ENCODE measurements at regions not wholly inside any gene's neighbourhood (a gene's known extent, or its start where the extent isn't known, plus 50 kb on each side); places are given as distances from the start of the nearest gene placed in this dataset.
A peak's percentile ranks its signal among the peaks of the same experiment; 100 is the strongest.

- TF ChIP-seq, protein P1, sequence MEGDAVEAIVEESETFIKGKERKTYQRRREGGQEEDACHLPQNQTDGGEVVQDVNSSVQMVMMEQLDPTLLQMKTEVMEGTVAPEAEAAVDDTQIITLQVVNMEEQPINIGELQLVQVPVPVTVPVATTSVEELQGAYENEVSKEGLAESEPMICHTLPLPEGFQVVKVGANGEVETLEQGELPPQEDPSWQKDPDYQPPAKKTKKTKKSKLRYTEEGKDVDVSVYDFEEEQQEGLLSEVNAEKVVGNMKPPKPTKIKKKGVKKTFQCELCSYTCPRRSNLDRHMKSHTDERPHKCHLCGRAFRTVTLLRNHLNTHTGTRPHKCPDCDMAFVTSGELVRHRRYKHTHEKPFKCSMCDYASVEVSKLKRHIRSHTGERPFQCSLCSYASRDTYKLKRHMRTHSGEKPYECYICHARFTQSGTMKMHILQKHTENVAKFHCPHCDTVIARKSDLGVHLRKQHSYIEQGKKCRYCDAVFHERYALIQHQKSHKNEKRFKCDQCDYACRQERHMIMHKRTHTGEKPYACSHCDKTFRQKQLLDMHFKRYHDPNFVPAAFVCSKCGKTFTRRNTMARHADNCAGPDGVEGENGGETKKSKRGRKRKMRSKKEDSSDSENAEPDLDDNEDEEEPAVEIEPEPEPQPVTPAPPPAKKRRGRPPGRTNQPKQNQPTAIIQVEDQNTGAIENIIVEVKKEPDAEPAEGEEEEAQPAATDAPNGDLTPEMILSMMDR (conservative IDR thresholded peaks at IDR 0.05 in 1 of 2, IDR thresholded peaks at IDR 0.05 in 1 of 2; ENCODE audit: extremely low read depth in 1 of 2, insufficient read depth in 1 of 2, low read depth in 1 of 2, low read length in 2 of 2) = peak; percentile 19 to 32
- TF ChIP-seq EZH2 (IDR thresholded peaks at IDR 0.05; ENCODE audit: borderline replicate concordance, low read length) = no peak
Measured at GRCh38 chr6:91167846-91168245, 581.0 kb upstream of the MAP3K7 start.

Measured in mammary epithelial cell (primary cell).